Colonic mucosa (tissue), 4 donors: ENCODE measurements at regions not wholly inside any gene's neighbourhood (a gene's known extent, or its start where the extent isn't known, plus 50 kb on each side); places are given as distances from the start of the nearest gene placed in this dataset.

ENCODE experiments used
- DNase-seq: peaks from one replicate; pipeline ENCODE4 v3.0.0-alpha.2; 2020
- H3K27ac ChIP-seq: fragments of 200-600 bp; one replicate; pipeline ENCODE4 v1.8.0; 2021
- H3K27me3 ChIP-seq: fragments of 200-600 bp; one replicate; pipeline ENCODE4 v1.8.0; 2021
- H3K36me3 ChIP-seq: fragments of 200-600 bp; one replicate; pipeline ENCODE4 v1.8.0; 2021
- H3K4me1 ChIP-seq: fragments of 200-600 bp; one replicate; pipeline ENCODE4 v1.8.0; 2021; ENCODE audit warnings: mild to moderate bottlenecking
- H3K4me3 ChIP-seq: fragments of 200-600 bp; one replicate; pipeline ENCODE4 v1.8.0; 2021
- H3K9ac ChIP-seq, 2 donors: one replicate each; pipeline ENCODE4 v1.7.0; 2013; ENCODE audit warnings: control low read depth in 2 of 2, low read depth in 2 of 2, low read length in 2 of 2
- H3K9me3 ChIP-seq: fragments of 200-600 bp; one replicate; pipeline ENCODE4 v1.8.0; 2021
- CTCF ChIP-seq: fragments of 200-600 bp; IDR thresholded peaks from one replicate; pipeline ENCODE4 v1.8.0; 2022; ENCODE audit warnings: antibody characterized with exemption, mild to moderate bottlenecking
- intact Hi-C: fragments of 100-400 bp; cut with DNase I; formaldehyde crosslinking; loops from one replicate; pipeline ENCODE4 v1.14.1; 2022
- donor health status: healthy.
- donor health status: DM: no; HTN: no; CAD: no.
- donor health status: DM: no; HTN: no; CAD: no.

- H3K27me3 ChIP-seq, result peaks cover 5% of the 10 kb centered on the region
- H3K9me3 ChIP-seq, result no peaks in the 10 kb centered on the region
- DNase-seq, result peak; percentile 33
- no peaks in the 10 kb centered on the region for H3K4me1 ChIP-seq
- H3K9ac ChIP-seq, result no peak overlapping the region
- no peaks in the 10 kb centered on the region for H3K36me3 ChIP-seq
- no peak overlapping the region for H3K4me3 ChIP-seq
- intact Hi-C loops, result no loop called here
- peak; percentile 46 for TF ChIP-seq CTCF
- H3K27ac ChIP-seq, result no peak overlapping the region
Observed at GRCh38 chr10:128178302-128178958, 52.2 kb upstream of the MKI67 start.

GRCh38 chr10:128180843-128181242 lies 54.6 kb upstream of the MKI67 start:
- DNase-seq, result no peak
- intact Hi-C loops, result no loop called here
- no peak for TF ChIP-seq CTCF

GRCh38 chr10:128185627-128186026 lies 59.4 kb upstream of the MKI67 start:
- DNase-seq, result no peak
- H3K9ac ChIP-seq, result no peak overlapping the region
- H3K27ac ChIP-seq, result no peak overlapping the region
- no peaks in the 10 kb centered on the region for H3K9me3 ChIP-seq
- H3K27me3 ChIP-seq, result no peaks in the 10 kb centered on the region
- no peak overlapping the region for H3K4me3 ChIP-seq
- H3K4me1 ChIP-seq, result no peaks in the 10 kb centered on the region
- H3K36me3 ChIP-seq, result no peaks in the 10 kb centered on the region
- intact Hi-C loops, result no loop called here
- TF ChIP-seq CTCF, result no peak

More at GRCh38 chr10:128180843-128181242, 54.6 kb upstream of the MKI67 start:
- Histone ChIP-seq H3K4me1 (no peaks in the 10 kb centered on the region), H3K9me3 (no peaks in the 10 kb centered on the region), H3K27me3 (peaks cover 5% of the 10 kb centered on the region), H3K4me3 (no peak overlapping the region), H3K27ac (no peak overlapping the region), H3K36me3 (no peaks in the 10 kb centered on the region), H3K9ac (no peak overlapping the region)

GRCh38 chr10:128186959-128187787 lies 61.0 kb upstream of the MKI67 start:
- DNase-seq, result no peak
- Histone ChIP-seq H3K27ac (no peak overlapping the region), H3K4me3 (no peak overlapping the region), H3K36me3 (no peaks in the 10 kb centered on the region), H3K4me1 (no peaks in the 10 kb centered on the region), H3K9ac (no peak overlapping the region), H3K27me3 (no peaks in the 10 kb centered on the region), H3K9me3 (no peaks in the 10 kb centered on the region)
- intact Hi-C loops, result no loop called here
- TF ChIP-seq CTCF, result no peak

- Histone ChIP-seq H3K4me1 (no peaks in the 10 kb centered on the region), H3K27ac (no peak overlapping the region), H3K36me3 (no peaks in the 10 kb centered on the region), H3K27me3 (no peaks in the 10 kb centered on the region), H3K9ac (no peak overlapping the region), H3K9me3 (no peaks in the 10 kb centered on the region), H3K4me3 (no peak overlapping the region)
- intact Hi-C loops, result no loop called here
- no peak for TF ChIP-seq CTCF
- DNase-seq, result no peak
Observed at GRCh38 chr10:128187788-128188185, 61.6 kb upstream of the MKI67 start.
